GM10248 (cell line): ENCODE measurements at regions not wholly inside any gene's neighbourhood (a gene's known extent, or its start where the extent isn't known, plus 50 kb on each side); places are given as distances from the start of the nearest gene placed in this dataset.
"Not testable (repeated sequence)": the region's sequence is repeated elsewhere in the genome, so short reads cannot be mapped to it uniquely, and the experiment has no call there.

Experiments used
- CTCF ChIA-PET: fragments of 300-600 bp; sonication (Branson Sonifier 250); formaldehyde crosslinking; extraction: SDS; loops from one replicate; lab custom pipeline; 2021; ENCODE audit warnings: antibody characterized with exemption; lab: Yijun Ruan, JAX
- POLR2A ChIA-PET: fragments of 350-650 bp; sonication (Branson Sonifier 250); formaldehyde crosslinking; extraction: SDS; loops from one replicate; lab custom pipeline; 2020; ENCODE audit warnings: antibody characterized with exemption; lab: Yijun Ruan, JAX
- DNase-seq: peaks from one replicate; pipeline ENCODE4 v3.0.0; 2012; ENCODE audit errors: extremely low spot score
- TF ChIP-seq, protein P1 (sequence below): IDR thresholded peaks from 2 replicates; pipeline ENCODE4 v1.5.1; 2012; ENCODE audit warnings: mild to moderate bottlenecking, low read depth; ENCODE audit errors: extremely low read depth, missing control alignments, control extremely low read depth

- no peak for DNase-seq
Observed at GRCh38 chr20:29085625-29086024, 2171.8 kb upstream of the DEFB115 start.

DNA sequence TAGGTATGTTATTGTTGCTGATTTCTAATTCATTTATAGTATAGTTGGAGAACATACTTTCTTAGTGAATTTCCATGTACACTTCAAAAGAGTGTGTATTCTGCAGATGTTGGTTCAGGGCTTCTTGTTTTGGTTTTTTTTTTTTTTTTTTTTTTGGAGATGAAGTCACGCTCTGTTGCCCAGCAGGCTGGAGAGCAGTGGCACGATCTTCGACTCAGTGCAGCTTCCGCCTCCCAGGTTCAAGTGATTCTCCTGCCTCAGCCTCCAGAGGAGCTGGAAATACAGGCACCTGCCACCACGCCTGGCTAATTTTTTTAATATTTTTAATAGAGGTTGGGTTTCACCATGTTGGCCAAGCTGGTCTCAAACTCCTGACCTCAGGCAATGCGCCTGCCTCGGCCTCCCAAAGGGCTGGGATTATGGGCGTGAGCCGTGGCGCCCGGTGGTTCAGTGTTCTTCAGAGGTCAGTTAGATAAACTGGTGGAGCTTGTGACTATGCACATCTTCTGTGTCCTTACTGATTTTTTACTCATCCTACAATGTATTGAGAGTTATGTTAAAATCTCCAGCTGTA, 2171.2 kb upstream of the DEFB115 start:
- DNase-seq, POLR2A ChIA-PET, CTCF ChIA-PET: not testable (repeated sequence)

More at GRCh38 chr20:29085625-29086024, 2171.8 kb upstream of the DEFB115 start:
- ChIA-PET POLR2A (no interaction called here), CTCF (no interaction called here)
- TF ChIP-seq, protein P1, sequence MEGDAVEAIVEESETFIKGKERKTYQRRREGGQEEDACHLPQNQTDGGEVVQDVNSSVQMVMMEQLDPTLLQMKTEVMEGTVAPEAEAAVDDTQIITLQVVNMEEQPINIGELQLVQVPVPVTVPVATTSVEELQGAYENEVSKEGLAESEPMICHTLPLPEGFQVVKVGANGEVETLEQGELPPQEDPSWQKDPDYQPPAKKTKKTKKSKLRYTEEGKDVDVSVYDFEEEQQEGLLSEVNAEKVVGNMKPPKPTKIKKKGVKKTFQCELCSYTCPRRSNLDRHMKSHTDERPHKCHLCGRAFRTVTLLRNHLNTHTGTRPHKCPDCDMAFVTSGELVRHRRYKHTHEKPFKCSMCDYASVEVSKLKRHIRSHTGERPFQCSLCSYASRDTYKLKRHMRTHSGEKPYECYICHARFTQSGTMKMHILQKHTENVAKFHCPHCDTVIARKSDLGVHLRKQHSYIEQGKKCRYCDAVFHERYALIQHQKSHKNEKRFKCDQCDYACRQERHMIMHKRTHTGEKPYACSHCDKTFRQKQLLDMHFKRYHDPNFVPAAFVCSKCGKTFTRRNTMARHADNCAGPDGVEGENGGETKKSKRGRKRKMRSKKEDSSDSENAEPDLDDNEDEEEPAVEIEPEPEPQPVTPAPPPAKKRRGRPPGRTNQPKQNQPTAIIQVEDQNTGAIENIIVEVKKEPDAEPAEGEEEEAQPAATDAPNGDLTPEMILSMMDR: no peak

GRCh38 chr20:29086938-29087337, 2170.5 kb upstream of the DEFB115 start:
- DNase-seq: no peak
- ChIA-PET CTCF (no interaction called here), POLR2A (no interaction called here)
- TF ChIP-seq, protein P1: no peak

- DNase-seq, CTCF ChIA-PET, POLR2A ChIA-PET: not testable (repeated sequence)
Observed at GRCh38 chr20:29087887-29088286, 2169.6 kb upstream of the DEFB115 start.

DNA sequence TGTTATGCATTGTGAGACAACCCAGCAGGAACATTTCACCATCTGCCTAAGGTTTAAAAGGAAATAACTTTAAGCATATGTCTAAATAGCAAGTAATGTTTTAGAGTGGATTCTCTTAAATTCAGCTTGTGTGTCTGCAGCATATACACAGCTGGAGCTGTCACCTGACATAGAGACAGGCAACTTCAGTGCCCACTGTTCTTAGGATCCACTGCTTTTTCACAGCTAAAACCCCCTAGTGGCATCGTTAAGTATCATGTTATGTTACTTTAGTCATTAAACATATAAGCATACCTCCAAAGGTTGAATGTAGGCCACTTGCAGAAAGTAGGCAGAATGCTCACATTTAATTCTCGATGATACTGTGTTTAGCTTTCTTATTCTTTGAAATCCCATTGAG, 2169.0 kb upstream of the DEFB115 start:
- POLR2A ChIA-PET, DNase-seq, CTCF ChIA-PET: not testable (repeated sequence)

DNA sequence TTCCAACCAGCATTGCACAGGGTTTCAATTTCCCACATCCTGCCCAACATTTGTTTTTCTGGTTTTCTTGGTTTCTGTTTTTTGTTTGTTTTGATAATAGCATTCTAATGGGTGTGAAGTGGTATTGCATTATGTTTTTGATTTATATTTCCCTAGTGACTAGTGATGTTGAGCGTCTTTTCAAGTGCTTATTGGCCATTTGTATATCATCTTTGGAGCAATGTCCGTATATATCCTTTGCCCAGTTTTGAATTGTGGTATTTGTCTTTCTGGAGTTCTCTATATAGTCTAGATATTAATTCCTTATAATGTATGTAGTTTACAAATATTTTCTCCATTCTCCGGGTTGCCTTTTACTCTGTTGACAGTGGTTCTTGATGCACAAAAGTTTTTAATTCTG, 2168.1 kb upstream of the DEFB115 start:
- POLR2A ChIA-PET, DNase-seq, CTCF ChIA-PET: not testable (repeated sequence)

DNA sequence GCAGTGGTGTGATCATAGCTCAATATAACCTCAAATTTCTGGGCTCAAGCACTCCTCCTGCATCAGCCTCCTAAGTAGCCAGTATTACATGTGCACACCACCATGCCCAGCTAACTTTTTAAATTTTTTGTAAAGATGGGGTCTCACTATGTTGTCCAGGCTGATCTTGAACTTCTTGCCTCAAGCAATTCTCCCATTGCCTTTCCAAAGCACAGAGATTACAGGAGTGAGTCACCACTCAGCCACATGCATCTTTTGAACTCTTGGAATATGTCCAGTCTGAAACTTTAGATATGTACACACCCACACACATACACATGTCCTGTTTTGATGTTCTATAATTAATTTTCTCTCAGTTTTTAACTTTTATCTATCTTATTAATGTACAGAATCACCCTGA, 2163.5 kb upstream of the DEFB115 start:
- POLR2A ChIA-PET, DNase-seq, CTCF ChIA-PET: not testable (repeated sequence)

DNA sequence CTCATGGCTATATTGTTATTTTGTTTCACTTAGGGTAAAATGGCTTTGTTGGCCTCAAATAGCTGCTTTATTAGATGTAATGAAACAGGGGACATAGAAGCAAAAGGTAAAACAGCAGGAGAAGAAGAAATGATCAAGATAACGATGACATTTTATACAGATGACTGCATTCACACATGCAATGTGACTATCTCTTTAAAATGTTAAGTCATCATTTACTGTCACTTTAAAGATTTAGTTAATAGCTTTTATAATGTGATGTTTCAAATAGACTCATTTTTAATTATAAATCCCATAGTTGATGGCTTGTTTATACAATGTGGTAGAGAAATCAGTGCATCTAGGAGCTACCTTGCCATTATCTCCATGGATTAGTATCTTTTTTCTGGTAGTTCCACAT, 2160.8 kb upstream of the DEFB115 start:
- CTCF ChIA-PET: not testable (repeated sequence)

DNA sequence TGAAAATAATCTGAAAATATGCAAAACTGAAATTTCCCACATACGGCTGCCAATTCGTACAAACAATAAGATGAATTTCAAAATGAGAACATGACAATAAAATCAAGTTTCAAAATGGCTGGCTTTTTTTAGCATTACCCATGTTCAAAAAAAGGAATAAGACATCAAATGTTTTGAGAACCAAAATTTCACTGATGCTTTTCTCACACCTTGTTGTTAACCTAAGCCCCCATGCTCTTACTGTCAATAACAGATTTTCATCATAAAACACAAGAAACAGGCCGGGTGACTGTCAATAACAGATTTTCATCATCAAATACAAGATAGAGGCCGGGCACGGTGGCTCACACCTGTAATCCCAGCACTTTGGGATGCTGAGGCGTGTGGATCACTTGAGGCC, 2149.6 kb upstream of the DEFB115 start:
- DNase-seq, POLR2A ChIA-PET, CTCF ChIA-PET: not testable (repeated sequence)

More for the DNA sequence above, 2160.8 kb upstream of the DEFB115 start:
- DNase-seq, POLR2A ChIA-PET: not testable (repeated sequence)

GRCh38 chr20:29109386-29109785, 2148.1 kb upstream of the DEFB115 start:
- DNase-seq, POLR2A ChIA-PET, CTCF ChIA-PET: not testable (repeated sequence)

DNA sequence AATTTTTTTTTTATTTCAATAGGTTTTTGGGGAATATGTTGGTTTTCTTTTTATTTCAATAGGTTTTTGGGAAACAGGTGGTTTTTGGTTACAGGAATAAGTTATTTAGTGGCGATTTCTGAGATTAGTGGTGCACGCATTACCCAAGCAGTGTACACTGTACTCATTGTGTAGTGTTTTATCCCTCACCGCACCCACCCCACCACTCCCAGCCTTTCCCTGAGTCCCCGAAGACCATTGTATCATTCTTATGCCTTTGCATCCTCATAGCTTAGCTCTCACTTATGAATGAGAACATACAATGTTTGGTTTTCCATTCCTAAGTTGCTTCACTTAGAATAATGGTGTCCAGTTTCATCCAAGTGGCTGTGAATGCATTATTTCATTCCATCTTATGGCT, 2142.4 kb upstream of the DEFB115 start:
- DNase-seq, CTCF ChIA-PET, POLR2A ChIA-PET: not testable (repeated sequence)

- POLR2A ChIA-PET: no interaction called here
- no peak for DNase-seq
- CTCF ChIA-PET: no interaction called here
- TF ChIP-seq, protein P1: no peak
Observed at GRCh38 chr20:29119141-29119540, 2138.3 kb upstream of the DEFB115 start.

DNA sequence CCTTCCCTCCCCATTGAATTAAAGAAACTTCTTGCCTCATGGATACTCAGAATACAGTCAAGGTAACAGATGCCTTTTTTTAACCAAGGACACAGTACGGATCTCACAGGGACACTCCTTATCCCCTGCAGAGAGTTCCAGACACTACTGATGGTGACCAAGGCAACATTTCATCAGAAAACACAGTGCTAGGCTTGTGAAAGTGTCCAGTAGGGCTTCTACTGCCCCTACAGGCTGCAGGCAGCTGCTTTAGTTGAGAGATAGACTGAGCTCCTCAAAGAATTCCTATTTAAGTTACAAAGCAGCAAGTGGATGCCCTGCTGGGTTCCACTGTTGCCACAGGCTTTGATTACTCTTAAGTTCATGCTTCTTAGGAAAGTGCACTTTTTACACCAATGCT, 2137.8 kb upstream of the DEFB115 start:
- CTCF ChIA-PET, POLR2A ChIA-PET, DNase-seq: not testable (repeated sequence)

GRCh38 chr20:29120088-29120487, 2137.4 kb upstream of the DEFB115 start:
- CTCF ChIA-PET, DNase-seq, POLR2A ChIA-PET: not testable (repeated sequence)

DNA sequence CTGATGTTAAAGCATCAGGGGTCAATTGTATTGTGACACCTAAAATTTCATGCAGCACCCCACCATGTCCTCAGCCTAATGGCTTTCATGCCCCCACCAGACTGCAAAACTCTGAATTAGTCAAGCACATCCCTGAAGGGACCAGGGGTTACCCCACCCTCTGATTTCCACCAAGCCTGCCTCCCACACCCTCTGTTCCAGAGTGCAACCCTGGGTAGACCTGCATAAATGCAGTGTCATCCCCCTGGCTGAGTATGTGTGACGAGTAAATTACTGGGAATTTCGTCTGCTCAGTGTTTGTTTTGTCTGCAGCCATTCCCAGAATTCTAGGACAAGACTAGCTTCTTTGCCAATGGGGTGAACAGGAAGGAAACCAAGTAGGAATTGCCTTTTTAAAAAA, 2136.9 kb upstream of the DEFB115 start:
- DNase-seq, CTCF ChIA-PET, POLR2A ChIA-PET: not testable (repeated sequence)
